BE2C (cell line): ENCODE measurements at regions not wholly inside any gene's neighbourhood (a gene's known extent, or its start where the extent isn't known, plus 50 kb on each side); places are given as distances from the start of the nearest gene placed in this dataset.

Experiments
- DNase-seq: peaks from one replicate; pipeline ENCODE4 v3.0.0-alpha.2; 2020
- H3K27me3 ChIP-seq: fragments of 250-450 bp; sonication (Bioruptor Pico); 2 replicates; pipeline ENCODE4 v1.5.1; 2020; ENCODE audit warnings: mild to moderate bottlenecking
- H3K36me3 ChIP-seq: fragments of 250-450 bp; sonication (Bioruptor Pico); 2 replicates; pipeline ENCODE4 v1.5.1; 2020; ENCODE audit warnings: mild to moderate bottlenecking
- H3K4me1 ChIP-seq: fragments of 250-450 bp; sonication (Bioruptor Pico); 2 replicates; pipeline ENCODE4 v1.5.1; 2020
- H3K4me3 ChIP-seq: 2 replicates; pipeline ENCODE4 v1.5.1; 2011; ENCODE audit warnings: low read depth, low read length
- H3K9me3 ChIP-seq: fragments of 250-450 bp; sonication (Bioruptor Pico); 2 replicates; pipeline ENCODE4 v1.5.1; 2020
- TF ChIP-seq, protein P1 (sequence below): IDR thresholded peaks from 2 replicates; pipeline ENCODE4 v1.5.1; 2012; ENCODE audit warnings: mild to moderate bottlenecking, low read depth, low read length

- TF ChIP-seq, protein P1, sequence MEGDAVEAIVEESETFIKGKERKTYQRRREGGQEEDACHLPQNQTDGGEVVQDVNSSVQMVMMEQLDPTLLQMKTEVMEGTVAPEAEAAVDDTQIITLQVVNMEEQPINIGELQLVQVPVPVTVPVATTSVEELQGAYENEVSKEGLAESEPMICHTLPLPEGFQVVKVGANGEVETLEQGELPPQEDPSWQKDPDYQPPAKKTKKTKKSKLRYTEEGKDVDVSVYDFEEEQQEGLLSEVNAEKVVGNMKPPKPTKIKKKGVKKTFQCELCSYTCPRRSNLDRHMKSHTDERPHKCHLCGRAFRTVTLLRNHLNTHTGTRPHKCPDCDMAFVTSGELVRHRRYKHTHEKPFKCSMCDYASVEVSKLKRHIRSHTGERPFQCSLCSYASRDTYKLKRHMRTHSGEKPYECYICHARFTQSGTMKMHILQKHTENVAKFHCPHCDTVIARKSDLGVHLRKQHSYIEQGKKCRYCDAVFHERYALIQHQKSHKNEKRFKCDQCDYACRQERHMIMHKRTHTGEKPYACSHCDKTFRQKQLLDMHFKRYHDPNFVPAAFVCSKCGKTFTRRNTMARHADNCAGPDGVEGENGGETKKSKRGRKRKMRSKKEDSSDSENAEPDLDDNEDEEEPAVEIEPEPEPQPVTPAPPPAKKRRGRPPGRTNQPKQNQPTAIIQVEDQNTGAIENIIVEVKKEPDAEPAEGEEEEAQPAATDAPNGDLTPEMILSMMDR, result no peak
- Histone ChIP-seq H3K4me3 (no peak overlapping the region), H3K36me3 (no peaks in the 10 kb centered on the region)
Measured at GRCh38 chr12:75748136-75748535, 236.7 kb upstream of the KRR1 start.

GRCh38 chr12:75747572-75748021 is 236.2 kb upstream of the KRR1 start:
- Histone ChIP-seq H3K9me3 (no peaks in the 10 kb centered on the region), H3K4me1 (no peaks in the 10 kb centered on the region), H3K4me3 (no peak overlapping the region), H3K27me3 (no peaks in the 10 kb centered on the region), H3K36me3 (no peaks in the 10 kb centered on the region)
- TF ChIP-seq, protein P1, result no peak
- peak; percentile 33 for DNase-seq

More at GRCh38 chr12:75748136-75748535, 236.7 kb upstream of the KRR1 start:
- H3K27me3 ChIP-seq, result no peaks in the 10 kb centered on the region
- DNase-seq, result peak; percentile 27
- no peaks in the 10 kb centered on the region for H3K9me3 ChIP-seq
- H3K4me1 ChIP-seq, result no peaks in the 10 kb centered on the region

- no peaks in the 10 kb centered on the region for H3K27me3 ChIP-seq
- no peaks in the 10 kb centered on the region for H3K4me1 ChIP-seq
- TF ChIP-seq, protein P1, result no peak
- H3K9me3 ChIP-seq, result no peaks in the 10 kb centered on the region
- H3K4me3 ChIP-seq, result no peak overlapping the region
- DNase-seq, result no peak
- H3K36me3 ChIP-seq, result no peaks in the 10 kb centered on the region
Measured at GRCh38 chr12:75746621-75747020, 235.2 kb upstream of the KRR1 start.

GRCh38 chr12:75744607-75745256 is 233.3 kb upstream of the KRR1 start:
- TF ChIP-seq, protein P1, result no peak
- Histone ChIP-seq H3K27me3 (no peaks in the 10 kb centered on the region), H3K9me3 (no peaks in the 10 kb centered on the region), H3K4me1 (no peaks in the 10 kb centered on the region), H3K36me3 (no peaks in the 10 kb centered on the region), H3K4me3 (no peak overlapping the region)
- DNase-seq, result no peak

- Histone ChIP-seq H3K4me3 (no peak overlapping the region), H3K36me3 (no peaks in the 10 kb centered on the region), H3K9me3 (no peaks in the 10 kb centered on the region), H3K27me3 (no peaks in the 10 kb centered on the region), H3K4me1 (no peaks in the 10 kb centered on the region)
- no peak for DNase-seq
- TF ChIP-seq, protein P1, result no peak
Measured at GRCh38 chr12:75742961-75743360, 231.6 kb upstream of the KRR1 start.

GRCh38 chr12:75742048-75742447 is 230.6 kb upstream of the KRR1 start:
- Histone ChIP-seq H3K4me1 (no peaks in the 10 kb centered on the region), H3K9me3 (no peaks in the 10 kb centered on the region), H3K27me3 (no peaks in the 10 kb centered on the region), H3K4me3 (no peak overlapping the region), H3K36me3 (no peaks in the 10 kb centered on the region)
- DNase-seq, result no peak
- TF ChIP-seq, protein P1, result no peak
